H1 (cell line): ENCODE measurements at regions not wholly inside any gene's neighbourhood (a gene's known extent, or its start where the extent isn't known, plus 50 kb on each side); places are given as distances from the start of the nearest gene placed in this dataset.
A peak's percentile ranks its signal among the peaks of the same experiment; 100 is the strongest.

ENCODE experiments used
- CTCF ChIA-PET: fragments of 300-600 bp; sonication (Branson Sonifier 250); formaldehyde crosslinking; loops from one replicate; lab custom pipeline; 2021; ENCODE audit not compliant: partially characterized antibody; lab: Charles Lee
- POLR2A ChIA-PET: fragments of 300-600 bp; sonication (Branson Sonifier 250); formaldehyde crosslinking; loops from one replicate; lab custom pipeline; 2021; ENCODE audit warnings: inconsistent platforms; ENCODE audit not compliant: partially characterized antibody; lab: Charles Lee
- DNase-seq, 2 experiments: peaks; one replicate each; pipeline versions ENCODE4 v3.0.0 to v3.0.0-alpha.2; 2010 to 2022; ENCODE audit warnings: low spot score in 2 of 2, low read depth in 1 of 2, mixed read lengths in 1 of 2
- FAIRE-seq: peaks from 2 replicates; lab custom pipeline; 2011; peaks lifted over from hg19 to GRCh38; lab: Jason Lieb, UNC
- H2AFZ ChIP-seq: 2 replicates; pipeline ENCODE4 v1.8.1; 2012; ENCODE audit warnings: low read length, inconsistent platforms
- H2AK5ac ChIP-seq: 2 replicates; pipeline ENCODE4 v1.6.1; 2013; ENCODE audit warnings: low read depth, low read length
- H2BK120ac ChIP-seq: replicated peaks from 2 replicates; pipeline ENCODE3; 2013; ENCODE audit warnings: low read depth, low read length, inconsistent platforms
- H2BK12ac ChIP-seq: 2 replicates; pipeline ENCODE4 v1.6.1; 2013; ENCODE audit warnings: low read depth, low read length
- H2BK15ac ChIP-seq: 2 replicates; pipeline ENCODE4 v1.6.1; 2013; ENCODE audit warnings: low read length
- H2BK20ac ChIP-seq: 2 replicates; pipeline ENCODE4 v1.6.1; 2013; ENCODE audit warnings: low read length
- H2BK5ac ChIP-seq: 2 replicates; pipeline ENCODE4 v1.6.1; 2013; ENCODE audit warnings: low read depth, low read length
- H3K14ac ChIP-seq: 2 replicates; pipeline ENCODE4 v1.6.1; 2013; ENCODE audit warnings: inconsistent platforms; ENCODE audit not compliant: insufficient read length
- H3K18ac ChIP-seq: 2 replicates; pipeline ENCODE4 v1.6.1; 2013; ENCODE audit warnings: low read length; ENCODE audit errors: extremely low read depth
- H3K23ac ChIP-seq: 2 replicates; pipeline ENCODE4 v1.6.1; 2013; ENCODE audit warnings: inconsistent platforms; ENCODE audit not compliant: insufficient read length
- H3K23me2 ChIP-seq: 2 replicates; pipeline ENCODE4 v1.6.1; 2013; ENCODE audit warnings: low read depth, low read length
- H3K27ac ChIP-seq: 2 replicates; pipeline ENCODE4 v1.6.1; 2011; ENCODE audit warnings: low read depth, low read length, inconsistent platforms
- H3K27me3 ChIP-seq, 4 experiments: replicated peaks in 1 of 4; 1 replicate in 1 of 4; 2 replicates in 3 of 4; pipeline versions ENCODE4 v1.6.1 to v1.8.1; 2011 to 2013; ENCODE audit warnings: low read length in 3 of 4, mild to moderate bottlenecking in 3 of 4, inconsistent platforms in 2 of 4, mixed read lengths in 2 of 4, moderate library complexity in 1 of 4; ENCODE audit not compliant: control insufficient read depth in 3 of 4, insufficient read depth in 3 of 4; ENCODE audit errors: extremely low read depth in 1 of 4
- H3K36me3 ChIP-seq, 4 experiments: 2 replicates each; pipeline versions ENCODE4 v1.6.1 to v1.8.1; 2011 to 2013; ENCODE audit warnings: mild to moderate bottlenecking in 4 of 4, low read length in 3 of 4, moderate library complexity in 2 of 4, control low read depth in 1 of 4, inconsistent platforms in 1 of 4; ENCODE audit not compliant: insufficient read depth in 4 of 4, control insufficient read depth in 2 of 4
- H3K4ac ChIP-seq: replicated peaks from 2 replicates; pipeline ENCODE3; 2013; ENCODE audit warnings: low read length, low read depth, mixed read lengths, inconsistent platforms; ENCODE audit not compliant: insufficient read length
- H3K4me1 ChIP-seq, 4 experiments: replicated peaks in 1 of 4; 1 replicate in 1 of 4; 2 replicates in 3 of 4; pipeline versions ENCODE4 v1.6.1 to v1.8.1; 2011 to 2013; ENCODE audit warnings: low read length in 3 of 4, inconsistent platforms in 2 of 4, mixed read lengths in 1 of 4; ENCODE audit not compliant: insufficient read depth in 4 of 4, control insufficient read depth in 3 of 4
- H3K4me2 ChIP-seq, 2 experiments: 2 replicates each; pipeline versions ENCODE4 v1.6.1 to v1.8.1; 2011 to 2013; ENCODE audit warnings: low read depth in 2 of 2, low read length in 2 of 2, control low read depth in 1 of 2, inconsistent platforms in 1 of 2, mild to moderate bottlenecking in 1 of 2; ENCODE audit not compliant: insufficient read depth in 1 of 2
- H3K4me3 ChIP-seq, 4 experiments: fragments of 200-600, 300-600 bp in 1 of 4; sonication (generic), shearing (Covaris generic), sonication (Bioruptor Twin) in 1 of 4; 2 replicates each; pipeline versions ENCODE4 v1.5.1 to v1.8.1; 2011 to 2016; ENCODE audit warnings: low read length in 4 of 4, low read depth in 3 of 4, control low read depth in 2 of 4, inconsistent platforms in 2 of 4, mild to moderate bottlenecking in 2 of 4, mixed read lengths in 1 of 4, moderate library complexity in 1 of 4; ENCODE audit not compliant: insufficient read depth in 2 of 4; ENCODE audit errors: extremely low read depth in 1 of 4
- H3K56ac ChIP-seq: replicated peaks from 2 replicates; pipeline ENCODE3; 2013; ENCODE audit warnings: low read depth, mild to moderate bottlenecking, mixed read lengths, low read length, inconsistent platforms; ENCODE audit not compliant: insufficient read length
- H3K79me1 ChIP-seq: 2 replicates; pipeline ENCODE4 v1.6.1; 2013; ENCODE audit warnings: low read depth, low read length, control low read depth
- H3K79me2 ChIP-seq, 2 experiments: 2 replicates each; pipeline versions ENCODE4 v1.6.1 to v1.8.1; 2012 to 2013; ENCODE audit warnings: low read length in 2 of 2, mild to moderate bottlenecking in 2 of 2, inconsistent platforms in 1 of 2; ENCODE audit not compliant: insufficient read depth in 2 of 2, control insufficient read depth in 1 of 2
- H3K9ac ChIP-seq, 4 experiments: replicated peaks in 1 of 4; 1 replicate in 1 of 4; 2 replicates in 3 of 4; pipeline versions ENCODE4 v1.6.1 to v1.8.1; 2011 to 2013; ENCODE audit warnings: low read depth in 3 of 4, low read length in 3 of 4, control low read depth in 2 of 4, mild to moderate bottlenecking in 2 of 4, moderate library complexity in 2 of 4, inconsistent platforms in 1 of 4; ENCODE audit errors: extremely low read depth in 1 of 4
- H3K9me3 ChIP-seq, 2 experiments: 2 replicates each; pipeline versions ENCODE4 v1.6.1 to v1.8.1; 2012 to 2013; ENCODE audit warnings: mild to moderate bottlenecking in 2 of 2, moderate library complexity in 2 of 2, control low read depth in 1 of 2, inconsistent platforms in 1 of 2, low read depth in 1 of 2, low read length in 1 of 2, mixed read lengths in 1 of 2; ENCODE audit not compliant: insufficient read depth in 2 of 2
- H4K20me1 ChIP-seq, 2 experiments: replicated peaks in 1 of 2; 2 replicates each; pipeline versions ENCODE3 to v1.8.1; 2011 to 2013; ENCODE audit warnings: inconsistent platforms in 2 of 2, low read length in 2 of 2, mild to moderate bottlenecking in 1 of 2; ENCODE audit not compliant: insufficient read depth in 2 of 2, control insufficient read depth in 1 of 2
- H4K5ac ChIP-seq: 2 replicates; pipeline ENCODE4 v1.6.1; 2013; ENCODE audit warnings: low read length, low read depth, mixed read lengths, inconsistent platforms; ENCODE audit not compliant: insufficient read length
- H4K8ac ChIP-seq: 2 replicates; pipeline ENCODE4 v1.8.0; 2013; ENCODE audit warnings: mild to moderate bottlenecking, moderate library complexity, low read length, inconsistent platforms; ENCODE audit not compliant: insufficient read depth; ENCODE audit errors: extremely low read depth
- H4K91ac ChIP-seq: replicated peaks from 2 replicates; pipeline ENCODE3; 2013; ENCODE audit warnings: low read length, mixed read lengths, inconsistent platforms; ENCODE audit not compliant: insufficient read length
- RAD21 ChIP-seq, 2 experiments: IDR thresholded peaks in 1 of 2; conservative IDR thresholded peaks in 1 of 2; 2 replicates each; pipeline ENCODE4 v1.6.1; 2011; ENCODE audit warnings: low read depth in 2 of 2, low read length in 2 of 2, improper control_type of control experiment in 1 of 2, inconsistent platforms in 1 of 2, mild to moderate bottlenecking in 1 of 2, moderate library complexity in 1 of 2
- WGBS, 2 experiments: shearing (Covaris generic) in 1 of 2; methylation state at CpG; one replicate each; pipeline versions ENCODE4 v1.1.6 to v1.1.7; 2013 to 2015; ENCODE audit warnings: low lambda C conversion rate in 2 of 2, mixed read lengths in 2 of 2, inconsistent platforms in 1 of 2, low coverage in 1 of 2, missing lambda C conversion rate in 1 of 2; ENCODE audit not compliant: insufficient replicate concordance in 2 of 2, insufficient coverage in 1 of 2, insufficient read length in 1 of 2; ENCODE audit errors: extremely low coverage in 1 of 2, missing lambda C conversion rate in 1 of 2; 5-methylcytosine and 5-hydroxymethylcytosine counted together
- TF ChIP-seq, protein P1 (sequence below), 3 experiments: IDR thresholded peaks; 1 replicate in 2 of 3; 2 replicates in 1 of 3; pipeline versions ENCODE4 v1.5.1 to v1.6.1; 2011; ENCODE audit warnings: low read length in 3 of 3, mild to moderate bottlenecking in 3 of 3, inconsistent platforms in 2 of 3, low read depth in 1 of 3, moderate library complexity in 1 of 3; ENCODE audit not compliant: insufficient read depth in 1 of 3; ENCODE audit errors: control extremely low read depth in 1 of 3

DNA sequence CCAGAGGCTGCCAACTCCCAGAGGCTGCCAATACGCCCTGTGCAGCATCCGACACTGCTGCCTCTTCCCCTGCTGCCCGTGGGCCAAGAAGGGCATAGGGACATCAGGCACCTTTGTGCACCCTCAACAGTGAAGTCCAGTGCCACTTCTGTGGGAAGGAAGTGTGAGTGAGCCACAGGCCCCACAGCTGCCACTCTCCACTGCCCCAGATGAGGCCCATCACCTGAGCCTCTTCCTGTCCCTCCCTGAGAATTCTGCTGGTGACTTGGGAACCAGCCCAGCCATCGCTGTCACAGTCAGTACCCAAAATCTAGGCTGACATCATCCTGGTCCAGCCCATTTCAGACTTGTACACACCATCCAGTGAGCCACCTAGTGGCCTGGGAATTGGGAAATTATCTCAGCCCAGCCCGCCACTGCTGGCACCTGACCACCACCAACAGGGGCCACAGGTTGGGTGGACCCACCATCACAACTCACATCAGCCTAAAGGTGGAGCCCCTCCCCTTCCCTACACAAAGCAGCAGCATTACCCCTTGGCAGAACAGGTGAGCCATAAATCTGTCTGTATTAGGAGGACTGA is 733.9 kb upstream of the KLHL1 start:
- no peak overlapping the region for H3K4ac ChIP-seq
- FAIRE-seq (no peak), DNase-seq (no peak)
- ChIA-PET CTCF (interaction anchor here (0.7 to 1.2 kb wide), 6 partner anchors 13 to 41 kb away, joined by 3 to 6 read pairs (median 4); no protein-coding TSS in a partner anchor), POLR2A (no interaction called here)
- WGBS, 2 experiments = 96% methylated on average over 5 of the region's 5 CpGs; no CpG with 5 or more reads in 1 of the 2 experiments
- H2AK5ac ChIP-seq = no peak overlapping the region
- H3K56ac ChIP-seq = no peak overlapping the region
- no peaks in the 10 kb centered on the region for H4K20me1 ChIP-seq
- H2AFZ ChIP-seq = peak overlapping the region; percentile 85; the same call in 1 of the 2 replicates
- no peak overlapping the region for H3K14ac ChIP-seq
- no peak overlapping the region for H3K4me3 ChIP-seq
- no peak overlapping the region for H2BK120ac ChIP-seq
- no peak overlapping the region for H3K9ac ChIP-seq
- no peak overlapping the region for H4K91ac ChIP-seq
- peaks cover 0 to 10% (median 0%) of the 10 kb centered on the region in 4 experiments; a peak in 2 of 7 replicates for H3K4me1 ChIP-seq
- no peaks in the 10 kb centered on the region for H3K9me3 ChIP-seq
- H2BK5ac ChIP-seq = peak overlapping the region; percentile 30; the same call in 1 of the 2 replicates
- no peaks in the 10 kb centered on the region for H3K27me3 ChIP-seq
- H3K36me3 ChIP-seq = no peaks in the 10 kb centered on the region
- no peak overlapping the region for H4K5ac ChIP-seq
- H2BK15ac ChIP-seq = no peak overlapping the region
- no peak overlapping the region for H2BK20ac ChIP-seq
- no peaks in the 10 kb centered on the region for H3K79me1 ChIP-seq
- no peak overlapping the region for H3K18ac ChIP-seq
- H3K79me2 ChIP-seq = no peaks in the 10 kb centered on the region
- no peak overlapping the region for H3K4me2 ChIP-seq
- no peak overlapping the region for H3K27ac ChIP-seq
- no peak overlapping the region; the same call in 1 of the 2 replicates for H4K8ac ChIP-seq
- peak overlapping the region; percentile 9; the same call in 1 of the 2 replicates for H2BK12ac ChIP-seq
- no peaks in the 10 kb centered on the region for H3K23me2 ChIP-seq
- H3K23ac ChIP-seq = no peak overlapping the region
- TF ChIP-seq, protein P1, sequence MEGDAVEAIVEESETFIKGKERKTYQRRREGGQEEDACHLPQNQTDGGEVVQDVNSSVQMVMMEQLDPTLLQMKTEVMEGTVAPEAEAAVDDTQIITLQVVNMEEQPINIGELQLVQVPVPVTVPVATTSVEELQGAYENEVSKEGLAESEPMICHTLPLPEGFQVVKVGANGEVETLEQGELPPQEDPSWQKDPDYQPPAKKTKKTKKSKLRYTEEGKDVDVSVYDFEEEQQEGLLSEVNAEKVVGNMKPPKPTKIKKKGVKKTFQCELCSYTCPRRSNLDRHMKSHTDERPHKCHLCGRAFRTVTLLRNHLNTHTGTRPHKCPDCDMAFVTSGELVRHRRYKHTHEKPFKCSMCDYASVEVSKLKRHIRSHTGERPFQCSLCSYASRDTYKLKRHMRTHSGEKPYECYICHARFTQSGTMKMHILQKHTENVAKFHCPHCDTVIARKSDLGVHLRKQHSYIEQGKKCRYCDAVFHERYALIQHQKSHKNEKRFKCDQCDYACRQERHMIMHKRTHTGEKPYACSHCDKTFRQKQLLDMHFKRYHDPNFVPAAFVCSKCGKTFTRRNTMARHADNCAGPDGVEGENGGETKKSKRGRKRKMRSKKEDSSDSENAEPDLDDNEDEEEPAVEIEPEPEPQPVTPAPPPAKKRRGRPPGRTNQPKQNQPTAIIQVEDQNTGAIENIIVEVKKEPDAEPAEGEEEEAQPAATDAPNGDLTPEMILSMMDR (IDR thresholded peaks at IDR 0.05; ENCODE audit: control extremely low read depth in 1 of 3, insufficient read depth in 1 of 3, low read depth in 1 of 3, low read length in 3 of 3) = peak in 2 of 3 experiments; percentile 7 to 23; a peak in 2 of 4 replicates
- TF ChIP-seq RAD21 (IDR thresholded peaks at IDR 0.05 in 1 of 2, conservative IDR thresholded peaks at IDR 0.05 in 1 of 2; ENCODE audit: low read depth in 2 of 2, low read length in 2 of 2) = peak; percentile 5 to 25; a peak in 3 of 4 replicates
